HK-2 (cell line): ENCODE measurements at regions not wholly inside any gene's neighbourhood (a gene's known extent, or its start where the extent isn't known, plus 50 kb on each side); places are given as distances from the start of the nearest gene placed in this dataset.

Experiments used
- DNase-seq: peaks from one replicate; pipeline ENCODE4 v3.0.0-alpha.2; 2018; ENCODE audit not compliant: unreplicated experiment

DNA sequence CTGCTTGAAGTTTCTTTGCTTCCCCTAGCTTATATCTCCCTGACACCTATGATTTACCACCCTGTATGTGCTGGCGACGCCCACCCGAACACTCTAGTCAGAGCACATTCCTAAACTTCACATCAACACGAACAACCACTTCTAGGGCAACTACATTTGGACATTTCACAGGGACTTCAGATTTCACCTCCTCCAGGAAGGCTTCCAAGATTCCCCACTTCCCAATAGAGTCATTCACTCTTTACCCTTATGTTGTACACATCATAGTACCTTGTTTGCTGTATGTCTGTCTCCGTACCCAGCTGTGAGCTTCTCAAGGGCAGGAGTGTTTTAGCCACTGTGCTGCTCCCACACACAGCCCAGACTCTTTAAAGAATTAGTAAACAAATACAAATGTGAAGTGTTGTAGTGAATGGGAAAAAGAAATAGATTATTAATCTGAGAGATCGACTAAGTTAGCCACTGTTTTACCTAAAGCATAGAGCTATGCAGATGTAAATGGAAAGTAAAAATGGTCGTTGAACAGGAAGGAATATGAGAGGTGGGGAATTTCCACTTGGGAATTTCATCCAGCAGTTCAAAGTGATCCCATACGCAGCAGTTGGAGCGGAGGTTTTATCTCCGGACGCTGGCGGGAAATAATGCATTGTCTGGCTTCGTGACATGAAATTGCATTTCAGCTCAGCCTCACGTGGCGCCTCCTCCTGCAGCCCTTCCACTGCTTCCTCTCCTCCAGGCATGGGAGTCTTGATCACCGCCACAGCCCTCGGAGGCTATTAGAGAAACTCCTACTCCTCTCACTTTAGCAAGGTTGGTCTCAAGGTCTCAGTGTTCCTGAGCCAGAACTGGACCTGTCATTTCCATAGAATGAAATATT, 233.4 kb upstream of the COPS8 start:
- DNase-seq, result no peak

DNA sequence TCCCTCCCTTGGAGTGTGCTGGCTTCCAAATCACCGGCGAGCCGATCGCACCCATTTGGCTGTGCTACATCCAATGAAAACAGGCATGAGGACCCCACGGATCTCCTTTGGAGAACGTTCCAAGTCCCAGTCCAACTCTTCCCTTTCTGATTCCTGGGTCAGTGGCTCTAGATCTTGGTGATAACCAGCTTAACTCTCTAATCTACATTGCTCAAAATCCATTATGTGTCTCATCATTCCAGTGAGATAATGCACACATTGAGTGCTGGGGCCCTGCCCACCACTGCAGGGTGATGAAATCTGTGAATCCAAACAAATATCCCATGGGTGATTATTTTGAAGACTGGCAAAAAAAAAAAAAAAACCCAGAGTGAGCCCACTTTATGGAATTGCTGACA, 232.7 kb upstream of the COPS8 start:
- DNase-seq, result no peak

DNA sequence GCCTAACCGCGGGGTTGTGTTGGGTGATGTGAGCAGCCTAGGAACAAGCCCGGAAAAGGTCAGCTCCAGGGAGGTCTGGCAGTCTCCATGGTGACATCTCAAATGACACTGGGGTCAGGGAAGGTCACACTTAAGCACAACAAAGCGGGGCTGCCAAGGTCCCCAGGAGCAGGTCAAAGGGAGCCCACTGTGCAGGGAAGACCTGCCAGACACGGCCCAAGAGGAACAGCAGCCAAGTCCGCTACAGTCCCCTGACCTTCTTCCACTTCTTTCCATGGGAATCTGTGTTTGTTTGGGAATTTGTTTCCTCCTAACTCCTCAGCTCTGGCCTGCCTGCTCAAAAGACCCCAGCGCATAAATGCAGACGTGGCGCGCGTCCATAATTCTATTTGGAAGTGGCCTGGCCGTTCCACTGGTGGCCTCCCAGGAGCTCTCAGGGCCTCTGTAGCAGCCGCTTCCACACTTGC, 232.1 kb upstream of the COPS8 start:
- no peak for DNase-seq

DNA sequence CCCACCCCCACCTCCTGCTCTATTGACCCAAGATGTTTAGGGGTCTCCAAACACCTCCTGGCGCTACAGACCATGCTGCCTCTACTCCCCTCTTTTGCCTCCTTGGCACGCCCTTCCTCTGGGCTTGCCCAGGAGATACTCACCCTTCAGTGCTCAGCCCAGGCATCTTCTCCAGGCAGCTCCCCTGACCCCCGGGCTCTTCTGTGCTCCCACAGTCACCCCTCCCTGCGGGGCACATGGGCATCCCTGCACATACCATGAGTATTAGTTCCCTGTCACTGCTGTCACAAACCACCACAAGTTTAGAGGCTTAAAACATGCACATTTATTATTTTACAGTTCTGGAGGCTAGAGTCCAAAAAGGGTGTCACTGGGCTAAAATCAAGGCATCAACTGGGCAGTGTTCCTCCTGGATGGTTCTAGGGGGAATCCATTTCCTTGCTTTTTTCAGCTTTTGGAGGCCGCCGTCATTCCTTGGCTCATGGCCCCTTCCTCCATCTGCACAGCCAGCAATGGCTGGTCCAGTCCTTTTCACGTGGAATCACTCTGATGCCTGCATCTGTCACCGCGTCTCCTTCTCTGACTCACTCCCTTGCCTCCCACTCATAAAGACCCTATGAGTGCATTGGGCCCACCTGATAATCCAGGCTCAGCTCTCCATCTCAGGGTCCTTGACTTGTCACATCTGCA, 230.4 kb upstream of the COPS8 start:
- DNase-seq, result no peak

DNA sequence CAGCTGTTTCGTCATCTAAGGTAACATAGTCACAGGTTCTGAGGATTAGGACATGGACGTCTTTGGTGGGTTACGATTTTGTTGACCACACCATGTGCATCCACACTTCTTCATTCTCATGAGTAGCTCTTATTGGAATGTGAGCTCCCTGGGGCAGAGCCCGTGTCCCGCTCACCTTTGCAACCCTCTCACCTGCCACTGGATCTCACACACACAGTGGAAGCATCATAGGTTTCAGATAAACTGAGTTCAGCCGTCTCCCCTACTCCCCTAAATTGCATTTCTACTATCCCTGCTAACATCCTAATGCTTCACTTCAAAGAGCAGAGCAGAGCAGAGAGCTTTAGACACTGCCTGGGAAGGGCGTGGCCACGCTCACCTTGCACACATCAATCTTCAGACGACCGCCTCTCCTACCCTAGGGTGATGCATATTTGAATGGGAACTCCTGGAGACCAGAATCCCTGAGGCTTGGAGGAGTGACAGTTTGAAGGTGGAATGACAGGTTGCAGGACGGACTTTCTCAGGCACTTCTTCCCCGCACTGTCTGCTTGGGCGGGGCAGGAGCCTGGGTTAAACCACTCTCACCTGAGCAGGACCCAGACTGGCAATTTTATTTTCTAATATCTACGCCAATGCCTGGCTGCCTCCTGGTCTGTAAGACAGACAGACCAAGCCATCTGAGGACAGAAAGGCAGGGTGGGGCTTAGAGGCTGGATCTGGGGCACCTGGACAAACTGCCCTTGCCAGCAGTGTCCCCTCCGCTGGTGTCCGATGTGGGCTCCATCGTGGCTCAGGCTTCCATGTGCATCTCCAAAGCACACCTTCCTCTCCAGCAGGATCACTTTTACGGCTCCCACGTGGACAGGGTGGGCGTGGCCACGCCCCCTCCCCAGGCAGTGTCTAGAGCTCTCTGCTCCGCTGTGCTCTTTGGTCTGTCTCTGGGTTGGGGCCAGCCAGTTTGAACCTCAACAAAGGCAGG, 229.5 kb upstream of the COPS8 start:
- DNase-seq, result no peak

DNA sequence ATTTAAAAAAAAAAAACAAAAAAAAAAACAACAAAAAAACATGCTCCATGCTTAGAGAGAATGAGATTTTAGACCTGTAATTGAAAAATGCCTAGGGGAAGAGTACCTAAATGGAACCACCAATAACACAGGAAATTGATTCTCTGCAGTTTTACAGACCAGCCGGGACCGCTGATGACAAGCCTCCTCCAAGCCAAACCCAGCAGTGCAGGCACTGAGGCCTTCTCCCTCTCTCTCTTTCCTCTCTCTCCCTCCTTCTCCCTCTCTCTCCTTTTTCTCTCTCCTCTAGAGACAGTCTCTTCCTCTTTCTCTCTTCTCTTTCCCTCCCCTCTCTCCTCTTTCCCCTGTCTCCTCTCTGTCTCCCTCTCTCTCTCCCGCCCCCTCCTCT, 228.8 kb upstream of the COPS8 start:
- no peak for DNase-seq

DNA sequence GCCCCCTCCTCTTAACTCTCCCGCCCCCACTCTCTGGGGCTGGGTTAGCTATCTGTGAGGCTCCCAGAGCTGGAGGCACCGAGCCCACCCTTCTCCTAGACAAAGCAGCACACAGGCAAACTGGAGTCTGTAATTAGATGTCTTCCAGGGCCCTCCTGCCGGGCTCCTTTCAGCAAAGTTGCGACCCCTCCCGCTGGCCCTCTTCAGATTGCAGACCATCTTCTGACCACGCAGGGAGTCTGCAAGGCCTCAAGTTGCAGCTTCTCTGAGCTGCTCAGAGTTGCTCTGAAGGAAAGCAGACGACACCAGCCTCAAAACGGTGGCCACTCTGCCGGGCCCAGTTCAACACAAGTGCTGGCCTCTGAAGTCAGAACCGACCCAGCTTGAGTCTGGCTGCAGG, 228.4 kb upstream of the COPS8 start:
- DNase-seq, result no peak

DNA sequence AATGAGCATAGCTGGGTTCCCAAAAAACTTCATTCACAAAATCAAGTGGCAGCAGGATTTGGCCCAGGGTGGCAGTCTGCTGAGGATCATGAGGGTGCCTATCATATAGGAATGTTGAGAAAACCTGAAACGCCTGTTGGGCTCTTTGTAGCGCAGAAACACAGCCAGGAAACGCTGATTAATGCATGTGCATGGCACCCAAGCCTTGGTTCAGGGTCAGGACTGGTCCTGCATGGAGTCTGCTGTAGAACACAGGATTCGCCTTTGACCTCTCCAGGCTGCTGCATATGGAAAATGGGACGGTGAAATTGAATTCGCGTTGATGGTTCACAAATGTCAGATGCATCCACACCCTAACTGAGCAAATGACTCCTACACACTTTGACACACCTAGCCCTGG, 227.9 kb upstream of the COPS8 start:
- DNase-seq, result no peak

DNA sequence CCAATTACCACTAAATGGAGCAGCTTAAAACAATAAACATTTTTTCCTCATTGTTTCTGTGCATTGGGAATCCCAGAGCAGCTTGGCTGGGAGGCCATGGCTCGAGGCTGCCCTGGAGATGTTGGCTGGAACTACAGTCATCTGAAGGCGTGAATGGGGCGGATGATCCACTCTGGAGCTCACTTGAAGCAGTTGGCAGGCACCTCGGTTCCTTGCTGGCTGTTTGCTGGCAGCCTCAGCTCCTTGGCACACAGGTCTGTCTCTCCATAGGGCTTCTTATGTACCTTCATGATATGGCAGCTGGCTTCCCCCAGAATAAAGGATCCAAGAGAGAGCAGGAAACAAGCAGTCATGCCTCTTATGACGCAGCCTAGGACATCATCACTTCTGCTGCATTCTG, 227.0 kb upstream of the COPS8 start:
- no peak for DNase-seq

DNA sequence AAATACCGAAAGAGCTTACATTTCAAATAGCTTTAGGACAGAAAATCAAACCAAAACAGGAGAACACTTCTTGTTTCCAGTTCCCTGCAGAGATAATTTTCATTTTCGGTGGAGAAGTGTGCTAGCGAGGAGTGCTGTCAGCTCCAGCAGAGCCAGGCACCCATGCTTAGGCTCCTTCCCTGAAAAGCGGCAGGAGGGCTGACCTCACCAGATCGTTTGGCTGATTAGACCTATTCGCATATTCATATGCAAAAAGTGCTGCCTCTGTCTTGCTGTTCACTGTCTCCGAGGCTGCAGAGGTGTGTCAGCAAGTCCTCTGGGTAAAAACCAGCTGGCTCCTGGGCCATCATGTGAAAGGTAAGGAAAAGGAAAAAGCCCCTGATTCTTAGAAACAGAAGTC, 225.8 kb upstream of the COPS8 start:
- no peak for DNase-seq

DNA sequence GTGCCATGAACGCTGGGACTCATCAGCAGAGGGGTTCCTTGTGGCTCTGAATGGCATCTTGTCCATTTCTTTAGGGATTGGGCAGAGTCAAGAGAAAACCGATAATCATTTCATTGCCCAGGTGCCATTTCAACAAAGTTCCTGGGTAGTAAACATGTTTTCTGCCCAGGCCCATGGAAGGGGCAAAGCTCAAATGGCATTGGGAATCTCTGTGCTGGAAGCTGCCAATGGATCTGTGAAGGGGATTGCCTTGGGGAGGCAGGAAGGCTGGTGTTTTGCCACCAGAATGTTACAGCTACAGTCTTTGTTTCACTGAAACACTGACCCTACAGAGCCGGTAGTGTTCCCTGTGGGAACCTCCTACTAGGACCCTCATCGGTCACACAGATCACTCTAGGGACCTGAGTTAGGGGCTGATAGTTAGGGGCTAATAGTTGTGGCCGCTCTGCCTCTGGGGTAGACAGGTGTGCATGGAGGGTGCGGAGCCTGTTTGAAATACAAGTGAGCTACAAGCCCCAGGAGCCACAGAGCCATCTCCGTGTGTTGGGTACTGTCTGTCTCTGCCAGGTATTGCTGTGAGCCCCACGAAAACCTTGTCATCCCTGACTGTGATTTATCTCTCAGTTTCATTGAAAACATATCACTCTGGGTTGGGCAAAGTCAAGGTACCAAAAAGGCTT, 224.4 kb upstream of the COPS8 start:
- no peak for DNase-seq

DNA sequence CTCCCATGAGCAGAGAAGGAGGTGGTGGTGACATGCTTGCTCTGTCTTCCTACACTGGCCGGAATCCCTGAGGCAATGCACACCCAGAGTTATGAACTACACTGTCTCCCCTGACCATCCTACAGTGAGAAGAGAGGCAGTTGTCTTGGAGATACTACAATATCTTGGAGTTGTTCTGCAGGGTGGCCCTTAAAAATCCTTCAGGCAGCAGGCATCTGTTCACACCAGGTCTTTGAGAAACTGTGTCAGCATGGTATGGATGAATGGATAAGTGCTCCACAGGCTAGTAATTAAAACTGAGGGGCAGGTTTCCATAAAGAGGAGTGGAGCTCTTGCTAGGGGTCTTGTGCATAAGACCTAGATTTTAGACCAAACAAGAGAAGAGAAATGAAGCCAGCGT, 223.7 kb upstream of the COPS8 start:
- DNase-seq, result no peak

DNA sequence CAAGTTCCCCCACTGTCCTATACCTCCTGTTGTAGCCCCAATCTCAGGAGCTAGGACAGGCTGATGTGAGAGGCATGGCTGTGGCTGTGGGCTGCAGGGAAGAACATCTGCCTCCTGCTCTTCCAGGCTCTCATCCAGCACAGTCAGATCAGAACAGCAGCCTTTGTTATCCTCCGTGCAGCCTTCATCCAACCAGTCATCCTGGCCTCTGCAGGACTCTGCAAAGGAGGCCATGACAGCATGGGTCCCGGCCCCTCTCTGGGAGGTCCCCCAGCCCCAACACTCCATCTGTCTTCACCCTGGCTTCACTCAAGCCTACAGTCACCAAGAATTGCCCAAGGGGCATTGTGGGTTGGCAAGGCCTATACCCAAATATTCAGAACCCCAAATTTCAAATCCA, 223.2 kb upstream of the COPS8 start:
- DNase-seq, result no peak

DNA sequence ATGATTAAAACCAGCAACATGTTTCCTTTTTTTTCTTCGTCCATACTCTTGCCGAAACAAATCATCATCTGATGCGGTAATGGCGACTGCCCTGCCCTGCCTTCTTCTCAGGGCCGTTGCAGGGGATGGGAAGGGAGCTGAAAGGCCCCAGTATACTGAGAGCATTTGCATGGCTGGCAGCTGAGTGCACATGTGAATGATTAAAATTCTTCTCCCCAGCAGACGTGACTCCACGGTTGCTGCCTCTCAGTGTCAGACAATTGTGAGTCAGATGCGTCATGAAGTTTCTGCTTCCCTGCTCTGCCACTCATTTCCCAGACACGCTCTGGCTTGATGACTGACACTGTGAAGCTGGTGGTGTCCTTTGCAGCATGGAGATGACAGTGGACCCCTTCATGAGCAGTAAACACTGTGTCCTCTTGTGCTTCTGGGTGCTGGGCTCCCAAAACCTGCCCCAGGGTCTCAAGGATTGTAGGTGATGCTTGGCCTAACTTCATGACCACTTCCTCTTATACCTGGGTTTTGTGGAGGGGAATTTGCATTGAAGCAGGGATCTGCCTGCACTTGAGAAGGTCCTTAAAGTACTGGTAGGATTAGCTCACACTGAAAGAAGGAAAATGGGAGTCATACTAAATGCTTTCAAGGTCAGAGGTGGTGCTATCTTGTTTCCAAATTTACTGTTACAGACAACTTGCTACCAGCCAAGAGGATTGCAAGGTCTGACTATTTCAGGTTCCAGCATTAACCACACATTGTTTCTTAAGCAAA, 222.5 kb upstream of the COPS8 start:
- peak; percentile 76 for DNase-seq

DNA sequence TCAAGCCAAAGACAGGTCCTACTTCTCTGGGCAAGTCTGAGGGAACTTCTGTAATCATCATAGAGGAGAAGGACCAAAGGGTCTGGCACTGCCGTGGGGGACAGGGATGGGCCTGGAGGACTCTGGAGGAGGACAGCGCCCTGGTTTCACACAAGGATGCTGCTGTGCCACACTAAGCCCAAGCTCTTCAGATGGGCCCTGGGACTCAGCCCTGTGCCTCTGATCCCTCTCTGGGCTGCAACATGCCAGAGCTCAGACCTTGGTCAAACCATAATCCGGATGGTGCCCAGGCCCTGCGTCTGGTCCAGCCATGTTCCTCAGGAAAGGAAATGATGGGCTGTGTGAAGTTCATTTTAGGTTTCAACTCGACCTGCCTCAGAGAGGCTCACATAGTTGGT, 222.0 kb upstream of the COPS8 start:
- no peak for DNase-seq

DNA sequence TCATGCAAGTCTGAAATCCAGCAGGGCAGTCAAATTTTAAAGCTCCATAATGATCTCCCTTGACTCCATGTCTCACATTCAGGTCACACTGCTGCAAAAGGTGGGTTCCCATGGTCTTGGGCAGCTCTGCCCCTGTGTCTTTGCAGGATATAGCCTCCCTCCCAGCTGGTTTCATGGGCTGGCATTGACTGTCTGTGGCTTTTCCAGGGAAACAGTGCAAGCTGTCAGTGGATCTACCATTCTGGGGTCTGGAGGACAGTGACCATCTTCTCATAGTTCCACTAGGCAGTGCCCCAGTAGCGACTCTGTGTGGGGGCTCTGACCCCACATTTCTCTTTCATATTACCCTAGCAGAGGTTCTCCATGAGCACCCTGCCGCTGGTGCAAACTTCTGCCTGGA, 220.6 kb upstream of the COPS8 start:
- DNase-seq, result no peak

DNA sequence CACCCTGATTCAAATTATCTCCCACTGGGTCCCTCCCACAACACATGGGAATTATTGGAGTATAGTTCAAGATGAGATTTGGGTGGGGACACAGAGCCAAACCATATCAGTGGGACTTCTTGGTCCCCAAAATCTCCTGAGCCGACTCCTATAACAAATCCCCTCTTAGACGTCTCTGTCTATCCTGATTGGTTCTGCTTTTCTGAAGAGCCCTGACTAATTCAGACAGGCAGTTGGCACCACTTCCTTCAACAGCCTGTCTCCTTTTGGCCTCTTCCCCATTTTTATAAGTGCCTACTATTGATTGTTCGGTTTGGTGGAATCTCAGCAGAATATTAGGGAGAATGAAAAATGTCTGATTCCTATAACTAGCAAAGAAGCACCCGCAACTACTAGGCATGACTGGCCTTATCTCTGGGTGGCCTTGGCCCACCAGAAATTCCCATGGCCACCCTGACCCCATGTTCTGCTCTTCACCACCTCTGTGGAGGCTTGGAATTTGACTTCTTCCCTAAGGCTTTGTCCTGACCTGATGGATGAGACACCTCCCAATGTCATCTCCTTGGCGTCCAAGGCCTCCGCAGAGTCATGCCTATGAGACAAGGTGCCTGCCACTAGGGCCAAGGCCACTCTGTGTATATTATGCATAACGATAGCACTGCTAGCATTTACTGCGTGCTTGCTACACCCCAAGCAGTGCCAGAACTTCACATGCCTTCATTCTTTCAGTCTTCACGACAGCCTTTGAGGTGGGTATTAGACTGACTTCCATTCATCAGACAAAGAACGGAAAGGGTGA, 218.9 kb upstream of the COPS8 start:
- no peak for DNase-seq

DNA sequence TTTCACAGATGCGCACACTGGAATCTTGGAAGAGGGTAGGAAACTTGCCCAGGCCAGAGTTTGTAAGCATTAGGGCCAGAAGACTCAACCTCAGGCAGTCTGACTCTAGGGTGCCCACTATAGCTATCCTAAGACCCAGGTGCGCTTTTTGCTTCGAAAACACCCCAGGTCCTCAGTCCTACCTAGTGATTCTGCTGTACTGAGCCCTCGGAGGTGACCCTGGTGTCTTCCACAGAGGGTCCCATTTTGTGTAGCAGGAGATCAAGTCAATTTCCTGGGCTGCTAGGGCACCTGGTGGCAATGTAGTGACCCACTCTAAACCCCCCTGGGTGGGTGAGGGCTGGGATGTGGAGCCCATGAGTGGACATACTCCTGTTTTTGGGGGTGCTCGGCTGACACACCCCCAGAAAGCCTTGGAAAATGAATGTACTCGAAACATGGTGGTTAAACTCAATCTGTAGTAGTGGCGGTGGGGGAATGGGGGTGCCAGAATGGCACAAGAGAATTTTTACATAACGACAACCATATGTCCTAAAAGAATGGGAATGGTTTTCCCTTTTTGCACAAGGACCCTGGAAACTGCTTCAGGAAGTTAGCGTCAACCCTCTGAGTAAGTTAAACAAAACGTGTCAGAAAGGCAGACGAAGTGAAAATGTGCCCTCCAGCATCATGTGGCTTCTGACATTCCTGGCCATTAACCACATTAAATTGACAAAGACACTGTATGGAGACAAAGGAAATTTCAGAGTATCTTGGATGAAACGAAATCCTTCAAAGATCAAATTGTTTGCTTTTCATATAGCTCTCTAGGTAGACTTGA, 218.0 kb upstream of the COPS8 start:
- DNase-seq, result no peak

DNA sequence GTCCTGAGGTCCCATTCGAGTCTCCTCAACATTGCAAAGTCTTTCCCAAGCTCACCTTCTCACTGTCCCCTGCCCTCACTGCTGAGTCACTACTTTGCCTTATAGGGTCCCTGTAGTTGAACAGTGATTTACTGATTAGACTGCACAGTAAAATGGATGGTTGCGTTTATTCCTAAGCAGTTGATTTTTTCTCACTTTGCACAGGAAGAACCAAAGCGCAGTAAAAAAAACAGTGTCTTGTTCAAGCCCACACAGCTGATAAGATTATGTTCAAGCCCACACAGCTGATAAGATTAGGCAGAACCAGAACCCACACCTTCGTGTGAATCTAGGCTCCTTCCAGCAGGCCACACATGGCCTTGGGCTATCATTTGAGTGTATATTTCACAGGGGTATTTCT, 215.3 kb upstream of the COPS8 start:
- DNase-seq, result no peak
